GM23248 (cell line): ENCODE measurements at regions not wholly inside any gene's neighbourhood (a gene's known extent, or its start where the extent isn't known, plus 50 kb on each side); places are given as distances from the start of the nearest gene placed in this dataset.

Experiments
- EZH2 ChIP-seq: fragments of 200-600 bp; sonication (generic); IDR thresholded peaks from 2 replicates; pipeline ENCODE4 v1.6.1; 2018; ENCODE audit warnings: antibody characterized with exemption, mild to moderate bottlenecking; ENCODE audit not compliant: insufficient read depth, poor library complexity, severe bottlenecking
- EZH2phosphoT487 ChIP-seq: fragments of 200-600 bp; sonication (generic); IDR thresholded peaks from 2 replicates; pipeline ENCODE4 v1.6.1; 2018; ENCODE audit warnings: antibody characterized with exemption, moderate library complexity, mild to moderate bottlenecking, low read depth; ENCODE audit not compliant: insufficient read depth

GRCh38 chr1:38327559-38327973 is 281.0 kb upstream of the POU3F1 start:
- TF ChIP-seq EZH2, result no peak
- no peak for TF ChIP-seq EZH2phosphoT487
